Mammary epithelial cell (primary cell): ENCODE measurements at regions not wholly inside any gene's neighbourhood (a gene's known extent, or its start where the extent isn't known, plus 50 kb on each side); places are given as distances from the start of the nearest gene placed in this dataset.

Source experiments
- CTCF ChIP-seq, 2 donors: IDR thresholded peaks in 1 of 2; conservative IDR thresholded peaks in 1 of 2; 2 replicates each; pipeline ENCODE4 v1.5.1; 2011 to 2012; ENCODE audit warnings: inconsistent platforms in 2 of 2, low read length in 2 of 2, mild to moderate bottlenecking in 2 of 2, control low read depth in 1 of 2, low read depth in 1 of 2; ENCODE audit not compliant: insufficient read depth in 1 of 2; ENCODE audit errors: extremely low read depth in 1 of 2
- EZH2 ChIP-seq: IDR thresholded peaks from 2 replicates; pipeline ENCODE4 v1.6.1; 2012; ENCODE audit warnings: low read length, inconsistent platforms, borderline replicate concordance

- no peak for TF ChIP-seq EZH2
- no peak for TF ChIP-seq CTCF (conservative IDR thresholded peaks at IDR 0.05 in 1 of 2, IDR thresholded peaks at IDR 0.05 in 1 of 2; ENCODE audit: extremely low read depth in 1 of 2, insufficient read depth in 1 of 2, low read depth in 1 of 2, low read length in 2 of 2)
Observed at GRCh38 chr10:2427412-2427811, 639.9 kb upstream of the PFKP start.
